OCI-LY7 (cell line): ENCODE measurements at regions not wholly inside any gene's neighbourhood (a gene's known extent, or its start where the extent isn't known, plus 50 kb on each side); places are given as distances from the start of the nearest gene placed in this dataset.

ENCODE experiments used
- BruUV-seq: library from RNA; stranded (reverse); fragments of 400-500 nt; replicated peaks from 2 replicates; lab custom pipeline; 2021; lab: Mats Ljungman, UMichigan
- CTCF ChIA-PET: fragments of 300-600 bp; sonication (Branson Sonifier 250); formaldehyde crosslinking; loops from one replicate; lab custom pipeline; 2022; ENCODE audit warnings: antibody characterized with exemption; ENCODE audit not compliant: unreplicated experiment; lab: Charles Lee
- POLR2A ChIA-PET: fragments of 300-600 bp; sonication (Branson Sonifier 250); formaldehyde crosslinking; loops from one replicate; lab custom pipeline; 2022; ENCODE audit warnings: antibody characterized with exemption; lab: Charles Lee
- DNase-seq: peaks from one replicate; pipeline ENCODE4 v3.0.0-alpha.2; 2015; ENCODE audit warnings: low spot score
- H2AFZ ChIP-seq: fragments of 200-600 bp; sonication (generic), shearing (Covaris generic); 2 replicates; pipeline ENCODE4 v1.6.1; 2014; ENCODE audit warnings: mild to moderate bottlenecking, antibody characterized with exemption, low read length, moderate library complexity
- H3K27ac ChIP-seq: fragments of 200-600 bp; sonication (generic); 2 replicates; pipeline ENCODE4 v1.5.1; 2014; ENCODE audit warnings: mixed run types, low read depth, mild to moderate bottlenecking, moderate library complexity, low read length, inconsistent platforms; ENCODE audit not compliant: poor library complexity, severe bottlenecking
- H3K36me3 ChIP-seq: fragments of 200-600 bp; sonication (generic); 2 replicates; pipeline ENCODE4 v1.6.1; 2014; ENCODE audit warnings: mild to moderate bottlenecking, antibody characterized with exemption, low read length, moderate library complexity, mixed read lengths; ENCODE audit not compliant: insufficient read depth
- H3K4me1 ChIP-seq: fragments of 200-600 bp; sonication (generic); 2 replicates; pipeline ENCODE4 v1.5.1; 2014; ENCODE audit warnings: mild to moderate bottlenecking, low read length; ENCODE audit not compliant: insufficient read depth, poor library complexity, severe bottlenecking
- H3K4me2 ChIP-seq: fragments of 200-600 bp; sonication (generic); 2 replicates; pipeline ENCODE4 v1.6.1; 2014; ENCODE audit warnings: mild to moderate bottlenecking, low read length
- H3K4me3 ChIP-seq: fragments of 200-600 bp; sonication (generic); 2 replicates; pipeline ENCODE4 v1.5.1; 2014; ENCODE audit warnings: mild to moderate bottlenecking, low read depth, low read length; ENCODE audit not compliant: poor library complexity, severe bottlenecking
- H3K79me2 ChIP-seq: fragments of 200-600 bp; sonication (generic); 2 replicates; pipeline ENCODE4 v1.6.1; 2016; ENCODE audit warnings: low read depth, mild to moderate bottlenecking, low read length, moderate library complexity, mixed read lengths; ENCODE audit not compliant: insufficient read depth
- H3K9me2 ChIP-seq: fragments of 200-600 bp; sonication (generic); 2 replicates; pipeline ENCODE4 v1.6.1; 2016; ENCODE audit warnings: mild to moderate bottlenecking, low read length, mixed read lengths; ENCODE audit not compliant: insufficient read depth
- H3K9me3 ChIP-seq: fragments of 200-600 bp; sonication (generic); 2 replicates; pipeline ENCODE4 v1.6.1; 2014; ENCODE audit warnings: mild to moderate bottlenecking, mixed run types, low read length, mixed read lengths
- H4K20me1 ChIP-seq: fragments of 200-600 bp; sonication (generic); 2 replicates; pipeline ENCODE4 v1.6.1; 2014; ENCODE audit warnings: mild to moderate bottlenecking, antibody characterized with exemption, low read length, moderate library complexity, mixed read lengths; ENCODE audit not compliant: insufficient read depth
- EZH2phosphoT487 ChIP-seq: fragments of 200-600 bp; sonication (generic); IDR thresholded peaks from 2 replicates; pipeline ENCODE4 v1.6.1; 2018; ENCODE audit warnings: low read depth, borderline replicate concordance, mild to moderate bottlenecking, mixed run types, antibody characterized with exemption, low read length, moderate library complexity, mixed read lengths
- intact Hi-C: fragments of 100-400 bp; cut with micrococcal nuclease; formaldehyde crosslinking; loops from one replicate; pipeline ENCODE4 v1.10.0; 2022; ENCODE audit not compliant: unreplicated experiment
- TF ChIP-seq, protein P1 (sequence below): fragments of 200-600 bp; sonication (generic); conservative IDR thresholded peaks from 2 replicates; pipeline ENCODE4 v1.5.1; 2014; ENCODE audit warnings: mild to moderate bottlenecking, antibody characterized with exemption, low read length, moderate library complexity, mixed read lengths

DNA sequence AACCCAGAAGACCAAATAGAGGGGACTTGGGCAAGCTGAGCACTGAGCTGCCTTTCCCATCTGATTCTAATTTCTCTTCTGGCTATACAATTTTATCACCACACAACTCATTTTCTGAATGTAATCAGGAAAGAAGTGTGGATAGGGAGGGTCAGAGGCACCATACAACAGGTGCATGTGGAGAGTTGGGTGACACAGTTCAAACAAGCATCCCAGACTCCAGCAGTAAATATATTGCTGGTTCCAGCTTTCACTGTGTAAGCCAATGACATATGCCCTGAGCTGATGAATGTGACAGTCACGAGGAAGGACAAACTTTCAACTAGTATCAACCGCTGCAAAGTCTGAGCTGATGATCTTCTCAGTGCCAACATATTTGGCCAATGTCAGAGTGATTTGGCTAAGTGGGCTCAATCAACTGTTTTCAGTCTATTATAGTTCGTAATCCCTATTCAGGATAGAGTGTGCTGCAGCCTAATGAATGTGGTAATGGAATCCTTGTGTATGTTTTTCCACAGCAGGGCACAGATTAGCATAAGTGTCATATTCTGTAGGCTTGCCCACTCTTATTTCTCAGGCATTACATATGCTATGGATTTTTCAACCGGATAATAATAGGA is 109.9 kb upstream of the MEIS1 start:
- intact Hi-C loops, result no loop called here
- Histone ChIP-seq H3K36me3 (no peaks in the 10 kb centered on the region), H3K4me3 (no peak overlapping the region), H3K27ac (no peak overlapping the region), H3K79me2 (no peaks in the 10 kb centered on the region), H4K20me1 (no peaks in the 10 kb centered on the region), H3K9me3 (no peaks in the 10 kb centered on the region), H3K9me2 (no peaks in the 10 kb centered on the region), H3K4me1 (no peaks in the 10 kb centered on the region), H2AFZ (no peak overlapping the region), H3K4me2 (no peak overlapping the region)
- TF ChIP-seq, protein P1, sequence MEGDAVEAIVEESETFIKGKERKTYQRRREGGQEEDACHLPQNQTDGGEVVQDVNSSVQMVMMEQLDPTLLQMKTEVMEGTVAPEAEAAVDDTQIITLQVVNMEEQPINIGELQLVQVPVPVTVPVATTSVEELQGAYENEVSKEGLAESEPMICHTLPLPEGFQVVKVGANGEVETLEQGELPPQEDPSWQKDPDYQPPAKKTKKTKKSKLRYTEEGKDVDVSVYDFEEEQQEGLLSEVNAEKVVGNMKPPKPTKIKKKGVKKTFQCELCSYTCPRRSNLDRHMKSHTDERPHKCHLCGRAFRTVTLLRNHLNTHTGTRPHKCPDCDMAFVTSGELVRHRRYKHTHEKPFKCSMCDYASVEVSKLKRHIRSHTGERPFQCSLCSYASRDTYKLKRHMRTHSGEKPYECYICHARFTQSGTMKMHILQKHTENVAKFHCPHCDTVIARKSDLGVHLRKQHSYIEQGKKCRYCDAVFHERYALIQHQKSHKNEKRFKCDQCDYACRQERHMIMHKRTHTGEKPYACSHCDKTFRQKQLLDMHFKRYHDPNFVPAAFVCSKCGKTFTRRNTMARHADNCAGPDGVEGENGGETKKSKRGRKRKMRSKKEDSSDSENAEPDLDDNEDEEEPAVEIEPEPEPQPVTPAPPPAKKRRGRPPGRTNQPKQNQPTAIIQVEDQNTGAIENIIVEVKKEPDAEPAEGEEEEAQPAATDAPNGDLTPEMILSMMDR, result no peak
- TF ChIP-seq EZH2phosphoT487, result no peak
- no peak for DNase-seq
- ChIA-PET CTCF (no interaction called here), POLR2A (no interaction called here)
- BruUV-seq, result no TSS peak

DNA sequence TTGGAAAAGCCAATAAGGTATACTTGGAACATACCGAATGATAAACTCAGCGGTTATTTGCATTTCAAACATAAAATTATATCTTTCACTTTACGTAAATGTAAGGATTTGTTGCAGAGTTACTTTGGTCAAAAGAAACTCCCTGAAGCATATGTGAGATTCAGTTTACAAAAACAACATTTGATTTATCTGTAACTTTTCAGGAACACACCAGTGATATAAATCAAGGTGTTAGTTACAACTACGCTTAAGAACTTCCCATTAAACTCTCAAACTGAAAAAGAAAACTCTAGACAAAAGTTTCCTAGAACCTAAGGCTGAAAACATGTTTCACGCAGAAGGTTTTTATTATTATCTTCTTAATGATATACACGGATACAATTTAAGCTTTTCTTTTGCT is 110.6 kb upstream of the MEIS1 start:
- CTCF ChIA-PET, result no interaction called here

DNA sequence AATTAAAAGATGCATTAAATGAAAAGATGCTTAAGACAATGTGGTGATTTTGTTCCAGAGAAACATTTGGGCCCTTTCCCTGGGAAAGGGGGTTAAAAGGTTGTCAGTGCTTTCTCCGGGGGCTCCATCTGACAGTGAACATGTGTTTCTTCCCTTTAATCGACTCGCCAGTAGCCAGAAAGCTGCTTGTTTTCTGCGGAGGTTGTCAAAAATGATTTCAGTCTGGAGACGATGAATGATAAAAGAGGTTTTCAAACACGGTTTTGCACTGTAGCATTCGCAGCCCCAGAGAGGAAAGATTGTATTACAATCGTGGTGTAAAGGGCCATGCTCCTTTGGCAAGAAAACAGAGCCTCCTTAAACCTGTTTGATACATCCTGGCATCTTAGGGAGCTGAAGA is 111.5 kb upstream of the MEIS1 start:
- Histone ChIP-seq H4K20me1 (no peaks in the 10 kb centered on the region), H3K4me3 (no peak overlapping the region), H3K36me3 (no peaks in the 10 kb centered on the region), H3K9me2 (no peaks in the 10 kb centered on the region), H3K4me1 (no peaks in the 10 kb centered on the region), H3K27ac (no peak overlapping the region), H3K9me3 (no peaks in the 10 kb centered on the region), H3K4me2 (no peak overlapping the region), H2AFZ (no peak overlapping the region), H3K79me2 (no peaks in the 10 kb centered on the region)
- CTCF ChIA-PET, result no interaction called here
- intact Hi-C loops, result no loop called here
- POLR2A ChIA-PET, result interaction anchor here (0.6 kb wide), 1 partner anchor 1152 kb away, joined by 5 read pairs; no protein-coding TSS in a partner anchor
- no peak for DNase-seq
- no TSS peak for BruUV-seq
- TF ChIP-seq, protein P1, result no peak
- no peak for TF ChIP-seq EZH2phosphoT487

More for the DNA sequence above, 110.6 kb upstream of the MEIS1 start:
- POLR2A ChIA-PET, result no interaction called here
- TF ChIP-seq, protein P1, result no peak
- no peak for TF ChIP-seq EZH2phosphoT487
- Histone ChIP-seq H3K27ac (no peak overlapping the region), H3K9me3 (no peaks in the 10 kb centered on the region), H3K4me2 (no peak overlapping the region), H3K9me2 (no peaks in the 10 kb centered on the region), H3K36me3 (no peaks in the 10 kb centered on the region), H3K4me3 (no peak overlapping the region), H3K79me2 (no peaks in the 10 kb centered on the region), H2AFZ (no peak overlapping the region), H4K20me1 (no peaks in the 10 kb centered on the region), H3K4me1 (no peaks in the 10 kb centered on the region)
- no peak for DNase-seq
- BruUV-seq, result no TSS peak
- intact Hi-C loops, result no loop called here
